SK-N-SH treated with all-trans-retinoic acid at 6 μM for 48 hours (cell line): ENCODE measurements at regions not wholly inside any gene's neighbourhood (a gene's known extent, or its start where the extent isn't known, plus 50 kb on each side); places are given as distances from the start of the nearest gene placed in this dataset.

Source experiments
- ATAC-seq: fragments of 200-7000 bp; cut with Tn5 transposase; 3 replicates; pipeline ENCODE4 v1.9.1; 2020; ENCODE audit warnings: mild to moderate bottlenecking, moderate library complexity
- ARNTL ChIP-seq: fragments of 450-650 bp; formaldehyde crosslinking; IDR thresholded peaks from 2 replicates; pipeline ENCODE4 v1.5.0; 2020; ENCODE audit warnings: low read depth, mild to moderate bottlenecking, moderate library complexity, borderline replicate concordance
- BACH2 ChIP-seq: fragments of 250-450 bp; sonication (Bioruptor Pico); IDR thresholded peaks from 2 replicates; pipeline ENCODE4 v1.9.0; 2021; ENCODE audit warnings: mild to moderate bottlenecking, borderline replicate concordance
- CSDC2 ChIP-seq: fragments of 250-450 bp; sonication (Bioruptor Pico); IDR thresholded peaks from 2 replicates; pipeline ENCODE4 v1.5.0; 2020; ENCODE audit warnings: mild to moderate bottlenecking, moderate library complexity
- ESRRG ChIP-seq: fragments of 250-450 bp; sonication (Bioruptor Pico); IDR thresholded peaks from 2 replicates; pipeline ENCODE4 v1.6.1; 2021; ENCODE audit warnings: mild to moderate bottlenecking
- GLIS3 ChIP-seq: fragments of 250-450 bp; sonication (Bioruptor Pico); IDR thresholded peaks from 2 replicates; pipeline ENCODE4 v1.5.0; 2020; ENCODE audit warnings: mild to moderate bottlenecking, moderate library complexity
- ISL1 ChIP-seq: fragments of 250-450 bp; sonication (Bioruptor Pico); IDR thresholded peaks from 2 replicates; pipeline ENCODE4 v2.1.2; 2022; ENCODE audit warnings: mild to moderate bottlenecking, moderate library complexity
- OSR1 ChIP-seq: fragments of 250-450 bp; sonication (Bioruptor Pico); IDR thresholded peaks from 2 replicates; pipeline ENCODE4 v1.8.0; 2022; ENCODE audit warnings: moderate library complexity, mild to moderate bottlenecking, inconsistent platforms
- RARB ChIP-seq: fragments of 250-450 bp; sonication (Bioruptor Pico); IDR thresholded peaks from 2 replicates; pipeline ENCODE4 v1.8.0; 2021; ENCODE audit warnings: mild to moderate bottlenecking, moderate library complexity
- SNAI2 ChIP-seq: fragments of 250-450 bp; sonication (Bioruptor Pico); IDR thresholded peaks from 2 replicates; pipeline ENCODE4 v1.5.0; 2020; ENCODE audit warnings: mild to moderate bottlenecking, moderate library complexity
- TCF4 ChIP-seq: fragments of 250-450 bp; sonication (Bioruptor Pico); IDR thresholded peaks from 2 replicates; pipeline ENCODE4 v1.8.0; 2021; ENCODE audit warnings: mild to moderate bottlenecking, moderate library complexity, borderline replicate concordance
- TOX ChIP-seq: fragments of 250-450 bp; sonication (Bioruptor Pico); IDR thresholded peaks from 2 replicates; pipeline ENCODE4 v1.8.0; 2021; ENCODE audit warnings: mild to moderate bottlenecking, moderate library complexity, borderline replicate concordance
- ZFP3 ChIP-seq: fragments of 250-450 bp; sonication (Bioruptor Pico); IDR thresholded peaks from 2 replicates; pipeline ENCODE4 v1.5.0; 2020; ENCODE audit warnings: mild to moderate bottlenecking, moderate library complexity
- ZFP30 ChIP-seq: fragments of 450-650 bp; formaldehyde crosslinking; IDR thresholded peaks from 2 replicates; pipeline ENCODE4 v1.5.0; 2022; ENCODE audit warnings: mild to moderate bottlenecking, moderate library complexity
- ZNF565 ChIP-seq: fragments of 450-650 bp; formaldehyde crosslinking; conservative IDR thresholded peaks from 2 replicates; pipeline ENCODE4 v1.5.0; 2020; ENCODE audit warnings: low read depth, mild to moderate bottlenecking, moderate library complexity
- ZNF70 ChIP-seq: fragments of 450-650 bp; formaldehyde crosslinking; IDR thresholded peaks from 2 replicates; pipeline ENCODE4 v1.5.0; 2020; ENCODE audit warnings: mild to moderate bottlenecking, moderate library complexity
- ZNF8 ChIP-seq: fragments of 450-650 bp; formaldehyde crosslinking; IDR thresholded peaks from 2 replicates; pipeline ENCODE4 v1.5.0; 2020; ENCODE audit warnings: mild to moderate bottlenecking, moderate library complexity
- TF ChIP-seq, protein P1 (sequence below): fragments of 250-450 bp; sonication (Bioruptor Pico); IDR thresholded peaks from 2 replicates; pipeline ENCODE4 v1.5.1; 2020; ENCODE audit warnings: low read depth, mild to moderate bottlenecking, moderate library complexity
- TF ChIP-seq, protein P2 (sequence below): fragments of 250-450 bp; sonication (Bioruptor Pico); IDR thresholded peaks from 2 replicates; pipeline ENCODE4 v1.8.0; 2021; ENCODE audit warnings: low read depth, mild to moderate bottlenecking, moderate library complexity, borderline replicate concordance
- TF ChIP-seq, protein P3 (sequence below): fragments of 250-450 bp; sonication (Bioruptor Pico); IDR thresholded peaks from 2 replicates; pipeline ENCODE4 v1.5.1; 2021; ENCODE audit warnings: mild to moderate bottlenecking, moderate library complexity
- TF ChIP-seq, protein P4 (sequence below): fragments of 250-450 bp; sonication (Bioruptor Pico); IDR thresholded peaks from 2 replicates; pipeline ENCODE4 v1.8.0; 2020; ENCODE audit warnings: mild to moderate bottlenecking, moderate library complexity, borderline replicate concordance

- TF ChIP-seq GLIS3 (CRISPR knock-in tag): no peak
- no peak for TF ChIP-seq CSDC2 (CRISPR knock-in tag)
- TF ChIP-seq, protein P1, sequence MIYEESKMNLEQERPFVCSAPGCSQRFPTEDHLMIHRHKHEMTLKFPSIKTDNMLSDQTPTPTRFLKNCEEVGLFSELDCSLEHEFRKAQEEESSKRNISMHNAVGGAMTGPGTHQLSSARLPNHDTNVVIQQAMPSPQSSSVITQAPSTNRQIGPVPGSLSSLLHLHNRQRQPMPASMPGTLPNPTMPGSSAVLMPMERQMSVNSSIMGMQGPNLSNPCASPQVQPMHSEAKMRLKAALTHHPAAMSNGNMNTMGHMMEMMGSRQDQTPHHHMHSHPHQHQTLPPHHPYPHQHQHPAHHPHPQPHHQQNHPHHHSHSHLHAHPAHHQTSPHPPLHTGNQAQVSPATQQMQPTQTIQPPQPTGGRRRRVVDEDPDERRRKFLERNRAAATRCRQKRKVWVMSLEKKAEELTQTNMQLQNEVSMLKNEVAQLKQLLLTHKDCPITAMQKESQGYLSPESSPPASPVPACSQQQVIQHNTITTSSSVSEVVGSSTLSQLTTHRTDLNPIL: no peak
Measured at GRCh38 chr6:145031001-145031400, 704.3 kb downstream of the EPM2A start (continued).

GRCh38 chr6:145031962-145032361 lies 703.4 kb downstream of the EPM2A start:
- no peak for ATAC-seq
- TF ChIP-seq ESRRG (CRISPR knock-in tag) (no peak), SNAI2 (CRISPR knock-in tag) (no peak), ZNF565 (CRISPR knock-in tag) (no peak), TCF4 (no peak), GLIS3 (CRISPR knock-in tag) (no peak), BACH2 (no peak), CSDC2 (CRISPR knock-in tag) (no peak), ZFP3 (CRISPR knock-in tag) (no peak), ZFP30 (CRISPR knock-in tag) (no peak), OSR1 (CRISPR knock-in tag) (no peak), TOX (CRISPR knock-in tag) (no peak), RARB (CRISPR knock-in tag) (no peak), ARNTL (CRISPR knock-in tag) (no peak), ZNF8 (CRISPR knock-in tag) (no peak)
- TF ChIP-seq, protein P2, sequence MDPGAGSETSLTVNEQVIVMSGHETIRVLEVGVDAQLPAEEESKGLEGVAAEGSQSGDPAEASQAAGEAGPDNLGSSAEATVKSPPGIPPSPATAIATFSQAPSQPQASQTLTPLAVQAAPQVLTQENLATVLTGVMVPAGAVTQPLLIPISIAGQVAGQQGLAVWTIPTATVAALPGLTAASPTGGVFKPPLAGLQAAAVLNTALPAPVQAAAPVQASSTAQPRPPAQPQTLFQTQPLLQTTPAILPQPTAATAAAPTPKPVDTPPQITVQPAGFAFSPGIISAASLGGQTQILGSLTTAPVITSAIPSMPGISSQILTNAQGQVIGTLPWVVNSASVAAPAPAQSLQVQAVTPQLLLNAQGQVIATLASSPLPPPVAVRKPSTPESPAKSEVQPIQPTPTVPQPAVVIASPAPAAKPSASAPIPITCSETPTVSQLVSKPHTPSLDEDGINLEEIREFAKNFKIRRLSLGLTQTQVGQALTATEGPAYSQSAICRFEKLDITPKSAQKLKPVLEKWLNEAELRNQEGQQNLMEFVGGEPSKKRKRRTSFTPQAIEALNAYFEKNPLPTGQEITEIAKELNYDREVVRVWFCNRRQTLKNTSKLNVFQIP (CRISPR knock-in tag): no peak
- TF ChIP-seq, protein P3, sequence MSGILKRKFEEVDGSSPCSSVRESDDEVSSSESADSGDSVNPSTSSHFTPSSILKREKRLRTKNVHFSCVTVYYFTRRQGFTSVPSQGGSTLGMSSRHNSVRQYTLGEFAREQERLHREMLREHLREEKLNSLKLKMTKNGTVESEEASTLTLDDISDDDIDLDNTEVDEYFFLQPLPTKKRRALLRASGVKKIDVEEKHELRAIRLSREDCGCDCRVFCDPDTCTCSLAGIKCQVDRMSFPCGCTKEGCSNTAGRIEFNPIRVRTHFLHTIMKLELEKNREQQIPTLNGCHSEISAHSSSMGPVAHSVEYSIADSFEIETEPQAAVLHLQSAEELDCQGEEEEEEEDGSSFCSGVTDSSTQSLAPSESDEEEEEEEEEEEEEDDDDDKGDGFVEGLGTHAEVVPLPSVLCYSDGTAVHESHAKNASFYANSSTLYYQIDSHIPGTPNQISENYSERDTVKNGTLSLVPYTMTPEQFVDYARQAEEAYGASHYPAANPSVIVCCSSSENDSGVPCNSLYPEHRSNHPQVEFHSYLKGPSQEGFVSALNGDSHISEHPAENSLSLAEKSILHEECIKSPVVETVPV: no peak
- TF ChIP-seq, protein P4, sequence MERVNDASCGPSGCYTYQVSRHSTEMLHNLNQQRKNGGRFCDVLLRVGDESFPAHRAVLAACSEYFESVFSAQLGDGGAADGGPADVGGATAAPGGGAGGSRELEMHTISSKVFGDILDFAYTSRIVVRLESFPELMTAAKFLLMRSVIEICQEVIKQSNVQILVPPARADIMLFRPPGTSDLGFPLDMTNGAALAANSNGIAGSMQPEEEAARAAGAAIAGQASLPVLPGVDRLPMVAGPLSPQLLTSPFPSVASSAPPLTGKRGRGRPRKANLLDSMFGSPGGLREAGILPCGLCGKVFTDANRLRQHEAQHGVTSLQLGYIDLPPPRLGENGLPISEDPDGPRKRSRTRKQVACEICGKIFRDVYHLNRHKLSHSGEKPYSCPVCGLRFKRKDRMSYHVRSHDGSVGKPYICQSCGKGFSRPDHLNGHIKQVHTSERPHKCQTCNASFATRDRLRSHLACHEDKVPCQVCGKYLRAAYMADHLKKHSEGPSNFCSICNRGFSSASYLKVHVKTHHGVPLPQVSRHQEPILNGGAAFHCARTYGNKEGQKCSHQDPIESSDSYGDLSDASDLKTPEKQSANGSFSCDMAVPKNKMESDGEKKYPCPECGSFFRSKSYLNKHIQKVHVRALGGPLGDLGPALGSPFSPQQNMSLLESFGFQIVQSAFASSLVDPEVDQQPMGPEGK: no peak
- TF ChIP-seq, all 23 proteins: peak for 0

GRCh38 chr6:145032562-145033145 lies 702.7 kb downstream of the EPM2A start:
- TF ChIP-seq ZNF8 (CRISPR knock-in tag) (no peak), ZNF565 (CRISPR knock-in tag) (no peak), SNAI2 (CRISPR knock-in tag) (no peak), ISL1 (CRISPR knock-in tag) (peak; percentile 98)
- TF ChIP-seq, protein P1: 0 out of 2 replicates have a peak, but pooled peaks have one; percentile 30
- no peak for ATAC-seq

DNA sequence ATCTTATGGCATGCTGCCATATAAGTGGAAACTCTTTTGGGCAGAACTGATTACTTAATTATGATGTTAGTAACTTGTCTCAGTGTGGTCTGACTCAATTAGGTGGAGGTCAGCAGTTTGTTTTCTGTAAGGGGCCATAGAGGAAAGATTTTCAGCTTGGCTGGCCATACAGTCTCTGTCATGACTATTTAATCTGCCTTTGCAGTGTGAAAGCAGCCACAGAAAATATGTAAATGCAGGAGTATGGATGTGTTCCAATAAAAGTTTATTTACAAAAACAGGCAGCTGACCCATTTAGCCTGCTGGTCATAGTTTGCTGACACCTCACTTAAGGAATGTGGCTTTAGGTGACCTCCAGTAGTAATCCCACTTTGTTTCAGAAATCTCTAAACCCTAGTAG lies 700.7 kb downstream of the EPM2A start:
- TF ChIP-seq ZNF565 (CRISPR knock-in tag) (no peak), RARB (CRISPR knock-in tag) (no peak)
- TF ChIP-seq, all 23 proteins: peak for 0
- no peak for ATAC-seq

DNA sequence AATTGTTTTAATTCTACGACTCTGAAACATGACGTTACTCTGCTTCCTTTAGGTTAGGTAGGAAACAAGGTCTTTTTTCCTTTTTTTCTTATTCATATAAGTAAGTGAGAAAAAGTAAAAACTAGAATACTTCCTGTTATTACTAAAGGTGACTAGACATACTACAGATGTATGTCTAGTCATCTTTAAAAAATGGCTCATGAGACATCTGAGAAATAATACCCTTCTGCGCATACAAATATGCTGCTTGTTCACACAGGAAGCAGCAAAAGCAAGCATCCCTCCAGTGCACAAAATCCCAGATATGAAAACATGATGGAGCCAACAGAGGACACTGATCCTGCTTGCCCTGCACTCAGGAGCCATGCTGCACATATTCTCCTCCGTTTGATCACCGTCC lies 699.1 kb downstream of the EPM2A start:
- ATAC-seq: peak; percentile 35; the same call in 1 of the 3 replicates
- TF ChIP-seq ESRRG (CRISPR knock-in tag): no peak
- TF ChIP-seq ZNF70 (CRISPR knock-in tag): no peak
- TF ChIP-seq ZNF565 (CRISPR knock-in tag): no peak
